Mesenchymal stem cell (in vitro differentiated cells and primary cell): ENCODE measurements at regions not wholly inside any gene's neighbourhood (a gene's known extent, or its start where the extent isn't known, plus 50 kb on each side); places are given as distances from the start of the nearest gene placed in this dataset.

Experiments
- DNase-seq: peaks from one replicate; pipeline ENCODE4 v3.0.0-alpha.2; 2013
- H2AFZ ChIP-seq: one replicate; pipeline ENCODE4 v1.6.1; 2013; ENCODE audit warnings: low read depth, mild to moderate bottlenecking, control low read depth, inconsistent platforms, low read length, moderate library complexity
- H2AK5ac ChIP-seq: 2 replicates; pipeline ENCODE4 v1.6.1; 2013; ENCODE audit warnings: low read length, moderate library complexity, mild to moderate bottlenecking, inconsistent platforms; ENCODE audit not compliant: severe bottlenecking
- H2BK120ac ChIP-seq: one replicate; pipeline ENCODE4 v1.6.1; 2013; ENCODE audit warnings: low read depth, mild to moderate bottlenecking, inconsistent platforms, low read length, moderate library complexity
- H2BK12ac ChIP-seq, 2 experiments: one replicate each; pipeline ENCODE4 v1.6.1; 2013; ENCODE audit warnings: inconsistent platforms in 2 of 2, low read length in 2 of 2, mild to moderate bottlenecking in 2 of 2, moderate library complexity in 2 of 2, control low read depth in 1 of 2
- H2BK15ac ChIP-seq: one replicate; pipeline ENCODE4 v1.6.1; 2013; ENCODE audit warnings: mild to moderate bottlenecking, low read depth, inconsistent platforms; ENCODE audit not compliant: poor library complexity, severe bottlenecking
- H2BK5ac ChIP-seq: 2 replicates; pipeline ENCODE4 v1.6.1; 2013; ENCODE audit warnings: low read depth, mild to moderate bottlenecking, low read length, control low read depth, inconsistent platforms; ENCODE audit not compliant: poor library complexity, severe bottlenecking
- H3K14ac ChIP-seq, 2 experiments: one replicate each; pipeline ENCODE4 v1.6.1; 2013; ENCODE audit warnings: inconsistent platforms in 2 of 2, low read length in 2 of 2, control low read depth in 1 of 2, mild to moderate bottlenecking in 1 of 2, moderate library complexity in 1 of 2
- H3K18ac ChIP-seq, 2 experiments: one replicate each; pipeline ENCODE4 v1.6.1; 2013; ENCODE audit warnings: inconsistent platforms in 2 of 2, low read length in 2 of 2, control low read depth in 1 of 2, low read depth in 1 of 2, mild to moderate bottlenecking in 1 of 2
- H3K23ac ChIP-seq, 2 experiments: one replicate each; pipeline ENCODE4 v1.6.1; 2013; ENCODE audit warnings: inconsistent platforms in 2 of 2, low read length in 2 of 2, mild to moderate bottlenecking in 2 of 2, moderate library complexity in 2 of 2, control low read depth in 1 of 2
- H3K27ac ChIP-seq: 2 replicates; pipeline ENCODE4 v1.5.1; 2013; ENCODE audit warnings: mild to moderate bottlenecking, moderate library complexity, low read length, control low read depth, inconsistent platforms; ENCODE audit not compliant: poor library complexity, severe bottlenecking
- H3K27me3 ChIP-seq, 2 experiments: 2 replicates each; pipeline versions ENCODE4 v1.6.1 to v1.7.0; 2013; ENCODE audit warnings: low read length in 2 of 2, mild to moderate bottlenecking in 2 of 2, moderate library complexity in 2 of 2, control low read depth in 1 of 2, inconsistent platforms in 1 of 2; ENCODE audit not compliant: control insufficient read depth in 1 of 2, insufficient read depth in 1 of 2
- H3K36me3 ChIP-seq, 2 experiments: 2 replicates each; pipeline versions ENCODE4 v1.6.1 to v1.7.0; 2013; ENCODE audit warnings: low read length in 2 of 2, control low read depth in 1 of 2, inconsistent platforms in 1 of 2, low read depth in 1 of 2, mild to moderate bottlenecking in 1 of 2; ENCODE audit not compliant: insufficient read depth in 2 of 2, control insufficient read depth in 1 of 2
- H3K4ac ChIP-seq, 2 experiments: one replicate each; pipeline ENCODE4 v1.6.1; 2013; ENCODE audit warnings: inconsistent platforms in 2 of 2, low read length in 2 of 2, mild to moderate bottlenecking in 2 of 2, moderate library complexity in 2 of 2, control low read depth in 1 of 2, low read depth in 1 of 2
- H3K4me1 ChIP-seq: 2 replicates; pipeline ENCODE4 v1.6.1; 2013; ENCODE audit warnings: low read depth, low read length, control low read depth; ENCODE audit not compliant: control insufficient read depth, insufficient read depth
- H3K4me2 ChIP-seq: 2 replicates; pipeline ENCODE4 v1.6.1; 2013; ENCODE audit warnings: low read length, mild to moderate bottlenecking, inconsistent platforms; ENCODE audit not compliant: poor library complexity, severe bottlenecking
- H3K4me3 ChIP-seq, 2 experiments: 2 replicates each; pipeline versions ENCODE4 v1.5.1 to v1.7.0; 2013; ENCODE audit warnings: low read length in 2 of 2, mild to moderate bottlenecking in 2 of 2, control low read depth in 1 of 2, low read depth in 1 of 2; ENCODE audit not compliant: insufficient read depth in 1 of 2
- H3K79me1 ChIP-seq: replicated peaks from 2 replicates; pipeline ENCODE4 v1.6.1; 2013; ENCODE audit warnings: mild to moderate bottlenecking, control low read depth, low read length, inconsistent platforms; ENCODE audit not compliant: poor library complexity, severe bottlenecking
- H3K9ac ChIP-seq: 2 replicates; pipeline ENCODE4 v1.7.0; 2013; ENCODE audit warnings: mild to moderate bottlenecking, low read length, moderate library complexity
- H3K9me3 ChIP-seq: 2 replicates; pipeline ENCODE4 v1.7.0; 2013; ENCODE audit warnings: mild to moderate bottlenecking, low read length; ENCODE audit not compliant: control insufficient read depth
- H4K8ac ChIP-seq: one replicate; pipeline ENCODE4 v1.6.1; 2013; ENCODE audit warnings: inconsistent platforms, mild to moderate bottlenecking, low read length, moderate library complexity
- H4K91ac ChIP-seq: one replicate; pipeline ENCODE4 v1.6.1; 2013; ENCODE audit warnings: mild to moderate bottlenecking, low read length, inconsistent platforms
- WGBS: methylation state at CpG from one replicate; pipeline ENCODE4 v1.1.7; 2013; ENCODE audit warnings: mixed read lengths; 5-methylcytosine and 5-hydroxymethylcytosine counted together

GRCh38 chr16:6822041-6822440, 510.6 kb upstream of the RBFOX1 start:
- no peak overlapping the region for H3K9ac ChIP-seq
- no peak overlapping the region for H3K4me3 ChIP-seq
- H2AFZ ChIP-seq: no peak overlapping the region
- no peak overlapping the region for H3K14ac ChIP-seq
- H3K9me3 ChIP-seq: peaks cover 15% of the 10 kb centered on the region
- no peak overlapping the region for H3K23ac ChIP-seq
- H2BK120ac ChIP-seq: no peak overlapping the region
- H3K4me1 ChIP-seq: no peaks in the 10 kb centered on the region
- H3K27ac ChIP-seq: no peak overlapping the region
- H2BK5ac ChIP-seq: no peak overlapping the region
- H4K91ac ChIP-seq: no peak overlapping the region
- DNase-seq: no peak
- no peak overlapping the region for H2AK5ac ChIP-seq
- H2BK15ac ChIP-seq: no peak overlapping the region
- H3K18ac ChIP-seq: no peak overlapping the region
- no peaks in the 10 kb centered on the region for H3K27me3 ChIP-seq
- no peak overlapping the region for H3K4me2 ChIP-seq
- 89% methylated on average over 4 of the region's 4 CpGs for WGBS
- no peak overlapping the region for H4K8ac ChIP-seq
- no peak overlapping the region for H2BK12ac ChIP-seq
- H3K36me3 ChIP-seq: no peaks in the 10 kb centered on the region
- no peak overlapping the region for H3K4ac ChIP-seq
- H3K79me1 ChIP-seq: no peaks in the 10 kb centered on the region

GRCh38 chr16:6804461-6804860, 528.2 kb upstream of the RBFOX1 start:
- Histone ChIP-seq H2BK120ac (no peak overlapping the region), H2AFZ (no peak overlapping the region), H4K8ac (no peak overlapping the region), H3K9me3 (peaks cover 16% of the 10 kb centered on the region), H3K27ac (no peak overlapping the region), H3K23ac (no peak overlapping the region), H3K4ac (no peak overlapping the region), H3K36me3 (no peaks in the 10 kb centered on the region), H3K79me1 (no peaks in the 10 kb centered on the region), H3K27me3 (no peaks in the 10 kb centered on the region), H3K4me3 (no peak overlapping the region), H2BK12ac (no peak overlapping the region), H2AK5ac (no peak overlapping the region), H3K18ac (no peak overlapping the region), H3K4me2 (no peak overlapping the region), H2BK5ac (no peak overlapping the region), H3K14ac (no peak overlapping the region), H3K4me1 (no peaks in the 10 kb centered on the region), H4K91ac (no peak overlapping the region), H2BK15ac (no peak overlapping the region), H3K9ac (no peak overlapping the region)
- 85% methylated on average over 2 of the region's 3 CpGs for WGBS
- DNase-seq: no peak

GRCh38 chr16:6803176-6803575, 529.5 kb upstream of the RBFOX1 start:
- Histone ChIP-seq H4K8ac (no peak overlapping the region), H3K4ac (no peak overlapping the region), H3K4me1 (no peaks in the 10 kb centered on the region), H3K79me1 (no peaks in the 10 kb centered on the region), H3K27me3 (no peaks in the 10 kb centered on the region), H2AK5ac (no peak overlapping the region), H3K18ac (no peak overlapping the region), H2BK120ac (no peak overlapping the region), H2BK5ac (no peak overlapping the region), H3K9me3 (peaks cover 10% of the 10 kb centered on the region), H3K14ac (no peak overlapping the region), H3K9ac (no peak overlapping the region), H3K4me3 (no peak overlapping the region), H2BK15ac (no peak overlapping the region), H4K91ac (no peak overlapping the region), H2BK12ac (no peak overlapping the region), H3K27ac (no peak overlapping the region), H3K4me2 (no peak overlapping the region), H2AFZ (no peak overlapping the region), H3K23ac (no peak overlapping the region), H3K36me3 (no peaks in the 10 kb centered on the region)
- no peak for DNase-seq
- WGBS: 54% methylated on average over 2 of the region's 3 CpGs

GRCh38 chr16:6797223-6797622, 535.4 kb upstream of the RBFOX1 start:
- Histone ChIP-seq H3K14ac (no peak overlapping the region), H2BK12ac (no peak overlapping the region), H3K27me3 (no peaks in the 10 kb centered on the region), H2AK5ac (no peak overlapping the region), H2AFZ (no peak overlapping the region), H2BK15ac (no peak overlapping the region), H3K4me2 (no peak overlapping the region), H3K36me3 (no peaks in the 10 kb centered on the region), H2BK5ac (no peak overlapping the region), H3K18ac (no peak overlapping the region), H3K9ac (no peak overlapping the region), H3K23ac (no peak overlapping the region), H4K8ac (no peak overlapping the region), H4K91ac (no peak overlapping the region), H3K9me3 (peaks cover 38% of the 10 kb centered on the region), H3K4me3 (no peak overlapping the region), H3K27ac (no peak overlapping the region), H3K79me1 (no peaks in the 10 kb centered on the region), H3K4ac (no peak overlapping the region), H3K4me1 (no peaks in the 10 kb centered on the region), H2BK120ac (no peak overlapping the region)
- no peak for DNase-seq
- 87% methylated on average over 5 of the region's 6 CpGs for WGBS
